Common myeloid progenitor, CD34-positive (primary cell): ENCODE measurements at regions not wholly inside any gene's neighbourhood (a gene's known extent, or its start where the extent isn't known, plus 50 kb on each side); places are given as distances from the start of the nearest gene placed in this dataset.

Experiments
- CTCF ChIA-PET: fragments of 350-600 bp; sonication (Branson Sonifier 250); formaldehyde crosslinking; loops from one replicate; lab custom pipeline; 2021; ENCODE audit warnings: antibody characterized with exemption; lab: Charles Lee
- POLR2A ChIA-PET: fragments of 350-600 bp; sonication (Branson Sonifier 250); formaldehyde crosslinking; loops from one replicate; lab custom pipeline; 2021; ENCODE audit warnings: antibody characterized with exemption; lab: Charles Lee
- DNase-seq, 3 donors: peaks; one replicate each; pipeline versions ENCODE4 v3.0.0 to v3.0.0-alpha.2; 2013
- H3K27ac ChIP-seq, 2 experiments: 1 replicate in 1 of 2; 2 replicates in 1 of 2; pipeline ENCODE4 v1.7.0; 2013; ENCODE audit warnings: inconsistent platforms in 2 of 2, low read length in 2 of 2, mild to moderate bottlenecking in 2 of 2, low read depth in 1 of 2, moderate library complexity in 1 of 2; ENCODE audit not compliant: severe bottlenecking in 2 of 2, insufficient read depth in 1 of 2, poor library complexity in 1 of 2
- H3K27me3 ChIP-seq, 5 experiments: replicated peaks in 2 of 5; 1 replicate in 3 of 5; 2 replicates in 2 of 5; pipeline versions ENCODE4 v1.6.1 to v1.7.0; 2013; ENCODE audit warnings: low read length in 4 of 5, mild to moderate bottlenecking in 2 of 5, moderate library complexity in 2 of 5, inconsistent platforms in 1 of 5; ENCODE audit not compliant: insufficient read depth in 5 of 5, control insufficient read depth in 4 of 5
- H3K36me3 ChIP-seq, 4 experiments: 1 replicate in 2 of 4; 2 replicates in 2 of 4; pipeline versions ENCODE4 v1.6.1 to v1.7.0; 2013; ENCODE audit warnings: low read length in 3 of 4, control low read depth in 1 of 4, mild to moderate bottlenecking in 1 of 4; ENCODE audit not compliant: control insufficient read depth in 4 of 4, insufficient read depth in 4 of 4
- H3K4me1 ChIP-seq, 4 experiments: 1 replicate in 3 of 4; 2 replicates in 1 of 4; pipeline versions ENCODE4 v1.6.1 to v1.7.1; 2013; ENCODE audit warnings: low read length in 3 of 4, mild to moderate bottlenecking in 3 of 4, control low read depth in 1 of 4, inconsistent platforms in 1 of 4, moderate library complexity in 1 of 4; ENCODE audit not compliant: control insufficient read depth in 4 of 4, insufficient read depth in 4 of 4; ENCODE audit errors: control extremely low read depth in 1 of 4
- H3K4me3 ChIP-seq, 7 experiments: 1 replicate in 4 of 7; 2 replicates in 3 of 7; pipeline versions ENCODE4 v1.5.1 to v1.7.0; 2013; ENCODE audit warnings: mild to moderate bottlenecking in 7 of 7, low read length in 6 of 7, moderate library complexity in 6 of 7, inconsistent platforms in 2 of 7, low read depth in 2 of 7, control low read depth in 1 of 7; ENCODE audit not compliant: insufficient read depth in 4 of 7, control insufficient read depth in 1 of 7; ENCODE audit errors: extremely low read depth in 1 of 7
- H3K9me3 ChIP-seq, 5 experiments: 1 replicate in 4 of 5; 2 replicates in 1 of 5; pipeline versions ENCODE4 v1.6.1 to v1.7.1; 2013; ENCODE audit warnings: low read length in 4 of 5, mild to moderate bottlenecking in 2 of 5, inconsistent platforms in 1 of 5, low read depth in 1 of 5, moderate library complexity in 1 of 5; ENCODE audit not compliant: control insufficient read depth in 4 of 5, insufficient read depth in 2 of 5; ENCODE audit errors: control extremely low read depth in 1 of 5
- WGBS: methylation state at CpG from one replicate; pipeline ENCODE4 v1.1.5; 2013; ENCODE audit not compliant: insufficient coverage; 5-methylcytosine and 5-hydroxymethylcytosine counted together

GRCh38 chr1:82195245-82195644 lies 394.5 kb downstream of the ADGRL2 start:
- no peak for DNase-seq
- H3K27ac ChIP-seq: no peak overlapping the region
- CTCF ChIA-PET: no interaction called here
- no peaks in the 10 kb centered on the region for H3K27me3 ChIP-seq
- peaks cover 0 to 2% (median 0%) of the 10 kb centered on the region in 5 experiments for H3K9me3 ChIP-seq
- POLR2A ChIA-PET: no interaction called here
- 100% methylated on average over 3 of the region's 3 CpGs for WGBS
- H3K4me3 ChIP-seq: no peak overlapping the region
- no peaks in the 10 kb centered on the region for H3K36me3 ChIP-seq
- H3K4me1 ChIP-seq: no peaks in the 10 kb centered on the region

GRCh38 chr1:82185084-82185483 lies 384.4 kb downstream of the ADGRL2 start:
- no peaks in the 10 kb centered on the region for H3K36me3 ChIP-seq
- POLR2A ChIA-PET: no interaction called here
- H3K4me1 ChIP-seq: no peaks in the 10 kb centered on the region
- 100% methylated on average over 1 of the region's 3 CpGs for WGBS
- no peak overlapping the region for H3K4me3 ChIP-seq
- H3K27ac ChIP-seq: no peak overlapping the region
- CTCF ChIA-PET: no interaction called here
- no peak for DNase-seq
- H3K27me3 ChIP-seq: no peaks in the 10 kb centered on the region
- no peaks in the 10 kb centered on the region for H3K9me3 ChIP-seq

GRCh38 chr1:82181846-82182245 lies 381.1 kb downstream of the ADGRL2 start:
- H3K4me1 ChIP-seq: no peaks in the 10 kb centered on the region
- H3K4me3 ChIP-seq: no peak overlapping the region
- WGBS: no CpG with 5 or more reads among the region's 1 CpG
- no peaks in the 10 kb centered on the region for H3K27me3 ChIP-seq
- ChIA-PET CTCF (no interaction called here), POLR2A (no interaction called here)
- no peaks in the 10 kb centered on the region for H3K9me3 ChIP-seq
- no peaks in the 10 kb centered on the region for H3K36me3 ChIP-seq
- no peak for DNase-seq
- no peak overlapping the region for H3K27ac ChIP-seq

- ChIA-PET POLR2A (no interaction called here), CTCF (no interaction called here)
- Histone ChIP-seq H3K27ac (no peak overlapping the region), H3K4me1 (no peaks in the 10 kb centered on the region), H3K27me3 (no peaks in the 10 kb centered on the region), H3K4me3 (no peak overlapping the region), H3K9me3 (no peaks in the 10 kb centered on the region), H3K36me3 (no peaks in the 10 kb centered on the region)
- no peak for DNase-seq
Observed at GRCh38 chr1:82179131-82179530, 378.4 kb downstream of the ADGRL2 start.

- CTCF ChIA-PET: no interaction called here
- 100% methylated on average over 1 of the region's 1 CpG for WGBS
- DNase-seq: no peak
- no peaks in the 10 kb centered on the region for H3K4me1 ChIP-seq
- POLR2A ChIA-PET: no interaction called here
- H3K36me3 ChIP-seq: no peaks in the 10 kb centered on the region
- no peak overlapping the region for H3K27ac ChIP-seq
- no peak overlapping the region for H3K4me3 ChIP-seq
- no peaks in the 10 kb centered on the region for H3K27me3 ChIP-seq
- no peaks in the 10 kb centered on the region for H3K9me3 ChIP-seq
Observed at GRCh38 chr1:82177192-82177591, 376.5 kb downstream of the ADGRL2 start.

GRCh38 chr1:82171955-82172354 lies 371.2 kb downstream of the ADGRL2 start:
- H3K4me1 ChIP-seq: no peaks in the 10 kb centered on the region
- POLR2A ChIA-PET: no interaction called here
- WGBS: 100% methylated on average over 1 of the region's 2 CpGs

GRCh38 chr1:82168482-82168881 lies 367.7 kb downstream of the ADGRL2 start:
- Histone ChIP-seq H3K27me3 (no peaks in the 10 kb centered on the region), H3K27ac (no peak overlapping the region), H3K4me1 (no peaks in the 10 kb centered on the region), H3K9me3 (no peaks in the 10 kb centered on the region), H3K4me3 (no peak overlapping the region), H3K36me3 (no peaks in the 10 kb centered on the region)
- ChIA-PET CTCF (no interaction called here), POLR2A (no interaction called here)
- DNase-seq: no peak
- WGBS: 100% methylated on average over 1 of the region's 3 CpGs

More at GRCh38 chr1:82171955-82172354, 371.2 kb downstream of the ADGRL2 start:
- no peak for DNase-seq
- Histone ChIP-seq H3K9me3 (no peaks in the 10 kb centered on the region), H3K27me3 (no peaks in the 10 kb centered on the region), H3K27ac (no peak overlapping the region), H3K36me3 (no peaks in the 10 kb centered on the region), H3K4me3 (no peak overlapping the region)
- CTCF ChIA-PET: no interaction called here
